OCI-LY1 (cell line): ENCODE measurements at regions not wholly inside any gene's neighbourhood (a gene's known extent, or its start where the extent isn't known, plus 50 kb on each side); places are given as distances from the start of the nearest gene placed in this dataset.

ENCODE experiments used
- H2AFZ ChIP-seq: fragments of 200-600 bp; sonication (generic), shearing (Covaris generic); 2 replicates; pipeline ENCODE4 v1.6.0; 2014; ENCODE audit warnings: antibody characterized with exemption, mild to moderate bottlenecking, low read length
- H3F3A ChIP-seq: fragments of 200-600 bp; sonication (generic), shearing (Covaris generic); 2 replicates; pipeline ENCODE4 v1.6.0; 2014; ENCODE audit warnings: mild to moderate bottlenecking, antibody characterized with exemption, low read length, moderate library complexity; ENCODE audit not compliant: insufficient read depth
- H3K27ac ChIP-seq: fragments of 200-600 bp; sonication (generic); 2 replicates; pipeline ENCODE4 v1.5.1; 2014; ENCODE audit warnings: low read length, mixed run types, mild to moderate bottlenecking, low read depth; ENCODE audit not compliant: poor library complexity, severe bottlenecking
- H3K27me3 ChIP-seq: fragments of 200-600 bp; sonication (generic); 2 replicates; pipeline ENCODE4 v1.6.0; 2014; ENCODE audit warnings: antibody characterized with exemption, mild to moderate bottlenecking, low read length, moderate library complexity; ENCODE audit not compliant: insufficient read depth
- H3K36me3 ChIP-seq: fragments of 200-600 bp; sonication (generic); 2 replicates; pipeline ENCODE4 v1.6.1; 2014; ENCODE audit warnings: mild to moderate bottlenecking, antibody characterized with exemption, low read length, moderate library complexity, mixed read lengths; ENCODE audit not compliant: insufficient read depth
- H3K4me1 ChIP-seq: fragments of 200-600 bp; sonication (generic); 2 replicates; pipeline ENCODE4 v1.5.1; 2014; ENCODE audit warnings: mild to moderate bottlenecking, low read length, moderate library complexity; ENCODE audit not compliant: insufficient read depth, severe bottlenecking
- H3K4me2 ChIP-seq: fragments of 200-600 bp; sonication (generic), shearing (Covaris generic); 2 replicates; pipeline ENCODE4 v1.6.1; 2014; ENCODE audit warnings: low read length
- H3K4me3 ChIP-seq: fragments of 200-600 bp; sonication (generic); 2 replicates; pipeline ENCODE4 v1.5.1; 2014; ENCODE audit warnings: low read length, low read depth, mild to moderate bottlenecking, mixed read lengths; ENCODE audit not compliant: poor library complexity, severe bottlenecking
- H3K79me2 ChIP-seq: fragments of 200-600 bp; shearing (Covaris generic); 2 replicates; pipeline ENCODE4 v1.6.1; 2016; ENCODE audit warnings: mixed run types, low read length, mixed read lengths; ENCODE audit not compliant: insufficient read depth
- H3K9ac ChIP-seq: fragments of 200-600 bp; sonication (generic), shearing (Covaris generic); 2 replicates; pipeline ENCODE4 v1.6.1; 2014; ENCODE audit warnings: mild to moderate bottlenecking, low read length, mixed read lengths
- H3K9me2 ChIP-seq: fragments of 200-600 bp; sonication (generic), shearing (Covaris generic); 2 replicates; pipeline ENCODE4 v1.6.1; 2014; ENCODE audit warnings: low read depth, mild to moderate bottlenecking, low read length, mixed read lengths
- H3K9me3 ChIP-seq: fragments of 200-600 bp; shearing (Covaris generic); 2 replicates; pipeline ENCODE4 v1.6.1; 2014; ENCODE audit warnings: low read length, mixed read lengths
- H4K20me1 ChIP-seq: fragments of 200-600 bp; sonication (generic), shearing (Covaris generic); 2 replicates; pipeline ENCODE4 v1.6.0; 2016; ENCODE audit warnings: mild to moderate bottlenecking, low read length; ENCODE audit not compliant: insufficient read depth
- EZH2 ChIP-seq: fragments of 200-600 bp; sonication (generic), shearing (Covaris generic); IDR thresholded peaks from 2 replicates; pipeline ENCODE4 v1.8.0; 2017; ENCODE audit warnings: borderline replicate concordance, mixed run types, mild to moderate bottlenecking, antibody characterized with exemption, low read length, moderate library complexity, mixed read lengths
- TF ChIP-seq, protein P1 (sequence below): fragments of 200-600 bp; sonication (generic), shearing (Covaris generic); IDR thresholded peaks from 2 replicates; pipeline ENCODE4 v1.5.1; 2017; ENCODE audit warnings: mild to moderate bottlenecking, antibody characterized with exemption, low read length, moderate library complexity, mixed read lengths

DNA sequence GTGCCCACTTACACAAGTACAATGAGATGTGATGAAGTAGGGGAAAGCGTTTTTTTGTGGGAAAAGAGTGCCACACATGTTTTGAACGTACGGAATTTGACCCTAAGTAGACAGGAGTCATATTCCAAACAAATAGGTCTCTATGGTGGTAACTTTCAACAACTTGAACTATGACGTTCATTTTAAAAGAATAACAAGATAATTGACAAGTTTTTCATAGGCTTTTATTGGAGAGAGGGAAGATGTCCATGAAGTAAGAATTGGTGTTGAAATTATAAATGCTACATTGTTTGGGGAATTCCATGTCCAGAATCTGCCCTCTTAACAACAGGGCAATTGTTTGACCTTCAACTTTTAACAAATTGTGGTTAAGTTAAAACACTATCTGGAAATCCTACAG is 126.5 kb downstream of the GASK1B start:
- Histone ChIP-seq H3K4me2 (no peak overlapping the region), H3K79me2 (no peaks in the 10 kb centered on the region), H3K4me3 (no peak overlapping the region), H3K9me2 (no peaks in the 10 kb centered on the region), H4K20me1 (no peaks in the 10 kb centered on the region), H3K9me3 (no peaks in the 10 kb centered on the region), H3K27me3 (no peaks in the 10 kb centered on the region), H3K36me3 (no peaks in the 10 kb centered on the region), H3K4me1 (no peaks in the 10 kb centered on the region), H3K9ac (no peak overlapping the region), H2AFZ (no peak overlapping the region), H3F3A (no peaks in the 10 kb centered on the region), H3K27ac (no peak overlapping the region)
- TF ChIP-seq EZH2: no peak
- TF ChIP-seq, protein P1, sequence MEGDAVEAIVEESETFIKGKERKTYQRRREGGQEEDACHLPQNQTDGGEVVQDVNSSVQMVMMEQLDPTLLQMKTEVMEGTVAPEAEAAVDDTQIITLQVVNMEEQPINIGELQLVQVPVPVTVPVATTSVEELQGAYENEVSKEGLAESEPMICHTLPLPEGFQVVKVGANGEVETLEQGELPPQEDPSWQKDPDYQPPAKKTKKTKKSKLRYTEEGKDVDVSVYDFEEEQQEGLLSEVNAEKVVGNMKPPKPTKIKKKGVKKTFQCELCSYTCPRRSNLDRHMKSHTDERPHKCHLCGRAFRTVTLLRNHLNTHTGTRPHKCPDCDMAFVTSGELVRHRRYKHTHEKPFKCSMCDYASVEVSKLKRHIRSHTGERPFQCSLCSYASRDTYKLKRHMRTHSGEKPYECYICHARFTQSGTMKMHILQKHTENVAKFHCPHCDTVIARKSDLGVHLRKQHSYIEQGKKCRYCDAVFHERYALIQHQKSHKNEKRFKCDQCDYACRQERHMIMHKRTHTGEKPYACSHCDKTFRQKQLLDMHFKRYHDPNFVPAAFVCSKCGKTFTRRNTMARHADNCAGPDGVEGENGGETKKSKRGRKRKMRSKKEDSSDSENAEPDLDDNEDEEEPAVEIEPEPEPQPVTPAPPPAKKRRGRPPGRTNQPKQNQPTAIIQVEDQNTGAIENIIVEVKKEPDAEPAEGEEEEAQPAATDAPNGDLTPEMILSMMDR: no peak

DNA sequence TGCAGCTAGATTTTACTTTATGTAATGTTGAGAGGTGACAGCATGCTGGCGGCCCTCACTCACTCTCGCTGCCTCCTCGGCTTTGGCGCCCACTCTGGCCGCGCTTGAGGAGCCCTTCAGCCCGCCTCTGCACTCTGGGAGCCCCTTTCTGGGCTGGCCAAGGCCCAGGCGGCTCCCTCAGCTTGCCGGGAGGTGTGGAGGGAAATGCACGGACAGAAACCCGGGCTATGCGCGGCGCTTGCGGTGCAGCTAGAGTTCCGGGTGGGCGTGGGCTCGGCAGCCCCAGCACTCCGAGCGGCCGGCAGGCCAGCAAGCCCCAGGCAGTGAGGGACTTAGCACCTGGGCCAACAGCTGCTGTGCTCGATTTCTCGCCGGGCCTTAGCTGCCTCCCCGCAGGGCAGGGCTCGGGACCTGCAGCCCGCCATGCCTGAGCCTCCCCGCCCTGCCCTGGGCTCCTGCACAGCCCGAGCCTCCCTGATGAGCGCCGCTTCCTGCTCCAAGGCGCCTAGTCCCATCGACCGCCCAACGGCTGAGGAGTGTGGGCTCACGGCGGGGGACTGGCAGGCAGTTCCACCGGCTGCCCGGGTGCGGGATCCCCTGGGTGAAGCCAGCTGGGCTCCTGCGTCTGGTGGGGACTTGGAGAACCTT is 128.7 kb downstream of the GASK1B start:
- TF ChIP-seq, protein P1: no peak
- no peak for TF ChIP-seq EZH2
- H3K36me3 ChIP-seq: no peaks in the 10 kb centered on the region
- H3K27ac ChIP-seq: no peak overlapping the region
- no peak overlapping the region for H3K9ac ChIP-seq
- no peaks in the 10 kb centered on the region for H3K4me1 ChIP-seq
- H3K4me3 ChIP-seq: no peak overlapping the region
- no peaks in the 10 kb centered on the region for H3K9me3 ChIP-seq
- no peaks in the 10 kb centered on the region for H3F3A ChIP-seq
- H3K4me2 ChIP-seq: no peak overlapping the region
- no peaks in the 10 kb centered on the region for H3K9me2 ChIP-seq
- H2AFZ ChIP-seq: no peak overlapping the region
- no peaks in the 10 kb centered on the region for H3K79me2 ChIP-seq
- no peaks in the 10 kb centered on the region for H4K20me1 ChIP-seq
- H3K27me3 ChIP-seq: no peaks in the 10 kb centered on the region

DNA sequence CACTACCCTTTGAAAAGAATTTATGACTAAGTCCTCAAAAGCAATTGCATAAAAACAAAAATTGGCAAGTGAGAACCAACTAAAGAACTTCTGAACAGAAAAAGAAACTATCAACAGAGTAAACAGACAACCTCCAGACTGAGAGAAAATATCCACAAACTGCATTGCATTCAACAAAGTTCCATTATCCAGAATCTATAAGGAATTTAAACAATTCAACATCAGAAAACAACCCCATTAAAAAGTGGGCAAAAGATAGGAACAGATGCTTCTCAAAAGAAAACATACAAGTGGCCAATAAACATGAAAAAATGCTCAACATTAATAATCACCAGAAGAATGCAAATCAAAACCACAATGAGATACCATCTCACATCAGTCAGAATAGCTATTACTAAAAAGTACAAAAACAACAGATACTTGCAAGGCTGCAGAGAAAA is 130.2 kb downstream of the GASK1B start:
- TF ChIP-seq, protein P1: no peak
- no peak for TF ChIP-seq EZH2
- Histone ChIP-seq H3K27ac (no peak overlapping the region), H3K4me3 (no peak overlapping the region)

More for the DNA sequence above, 130.2 kb downstream of the GASK1B start:
- Histone ChIP-seq H3K9me2 (no peaks in the 10 kb centered on the region), H4K20me1 (no peaks in the 10 kb centered on the region), H3K4me1 (no peaks in the 10 kb centered on the region), H3K4me2 (no peak overlapping the region), H3K79me2 (no peaks in the 10 kb centered on the region), H3K9ac (no peak overlapping the region), H3K27me3 (no peaks in the 10 kb centered on the region), H3K36me3 (no peaks in the 10 kb centered on the region), H3K9me3 (no peaks in the 10 kb centered on the region), H2AFZ (no peak overlapping the region), H3F3A (no peaks in the 10 kb centered on the region)
